CD14-positive monocyte (primary cell): ENCODE measurements at regions not wholly inside any gene's neighbourhood (a gene's known extent, or its start where the extent isn't known, plus 50 kb on each side); places are given as distances from the start of the nearest gene placed in this dataset.

Experiments
- DNase-seq, 3 donors: peaks; one replicate each; pipeline ENCODE4 v3.0.0-alpha.2; 2011 to 2022
- H2AFZ ChIP-seq: 2 replicates; pipeline ENCODE4 v1.6.0; 2012; ENCODE audit warnings: mild to moderate bottlenecking, low read depth, low read length, inconsistent platforms; ENCODE audit not compliant: insufficient read depth, poor library complexity, severe bottlenecking
- H3K27ac ChIP-seq, 2 donors: 1 replicate in 1 of 2; 2 replicates in 1 of 2; pipeline ENCODE4 v1.5.1; 2012 to 2013; ENCODE audit warnings: low read length in 2 of 2, control low read depth in 1 of 2, inconsistent platforms in 1 of 2, low read depth in 1 of 2, mild to moderate bottlenecking in 1 of 2
- H3K27me3 ChIP-seq, 2 donors: one replicate each; pipeline versions ENCODE4 v1.6.0 to v1.6.1; 2011 to 2013; ENCODE audit warnings: low read length in 2 of 2; ENCODE audit not compliant: control insufficient read depth in 2 of 2, insufficient read depth in 2 of 2
- H3K36me3 ChIP-seq, 2 donors: replicated peaks in 1 of 2; 1 replicate in 1 of 2; 2 replicates in 1 of 2; pipeline versions ENCODE4 v1.5.1 to v1.6.1; 2012 to 2013; ENCODE audit warnings: low read length in 2 of 2, control low read depth in 1 of 2, inconsistent platforms in 1 of 2, mild to moderate bottlenecking in 1 of 2; ENCODE audit not compliant: insufficient read depth in 2 of 2, control insufficient read depth in 1 of 2
- H3K4me1 ChIP-seq, 2 donors: 1 replicate in 1 of 2; 2 replicates in 1 of 2; pipeline versions ENCODE4 v1.5.1 to v1.6.1; 2012 to 2013; ENCODE audit warnings: low read length in 2 of 2, control low read depth in 1 of 2, inconsistent platforms in 1 of 2, mild to moderate bottlenecking in 1 of 2, moderate library complexity in 1 of 2; ENCODE audit not compliant: insufficient read depth in 2 of 2, control insufficient read depth in 1 of 2
- H3K4me2 ChIP-seq: replicated peaks from 2 replicates; pipeline ENCODE3; 2012; ENCODE audit warnings: low read length, moderate library complexity, mild to moderate bottlenecking; ENCODE audit not compliant: poor library complexity, severe bottlenecking; ENCODE audit errors: extremely low read depth
- H3K4me3 ChIP-seq, 3 experiments: fragments of 200-600 bp in 1 of 3; sonication (generic) in 1 of 3; replicated peaks in 1 of 3; 1 replicate in 2 of 3; 2 replicates in 1 of 3; pipeline ENCODE4 v1.5.1; 2011 to 2013; ENCODE audit warnings: low read length in 3 of 3, mild to moderate bottlenecking in 3 of 3, control low read depth in 2 of 3, low read depth in 2 of 3, inconsistent platforms in 1 of 3, moderate library complexity in 1 of 3
- H3K79me2 ChIP-seq: 2 replicates; pipeline ENCODE4 v1.6.0; 2012; ENCODE audit warnings: mild to moderate bottlenecking, control low read depth, inconsistent platforms, low read length, moderate library complexity; ENCODE audit not compliant: insufficient read depth
- H3K9ac ChIP-seq: 2 replicates; pipeline ENCODE4 v1.6.0; 2017; ENCODE audit warnings: low read length, mild to moderate bottlenecking; ENCODE audit not compliant: insufficient read depth, poor library complexity, severe bottlenecking
- H3K9me3 ChIP-seq, 2 donors: replicated peaks in 1 of 2; 1 replicate in 1 of 2; 2 replicates in 1 of 2; pipeline versions ENCODE4 v1.5.1 to v1.6.1; 2012 to 2013; ENCODE audit warnings: low read length in 2 of 2, control low read depth in 1 of 2; ENCODE audit not compliant: control insufficient read depth in 1 of 2, insufficient read depth in 1 of 2
- H4K20me1 ChIP-seq: 2 replicates; pipeline ENCODE4 v1.6.0; 2012; ENCODE audit warnings: mild to moderate bottlenecking, low read length, control low read depth, moderate library complexity; ENCODE audit not compliant: insufficient read depth
- H3K27ac Mint-ChIP-seq, 7 donors: one replicate each; pipeline ENCODE4 v1.8.0; 2020; ENCODE audit warnings: mild to moderate bottlenecking in 7 of 7, mixed read lengths in 7 of 7, moderate library complexity in 6 of 7, inconsistent platforms in 2 of 7
- H3K27me3 Mint-ChIP-seq, 3 donors: one replicate each; pipeline ENCODE4 v1.8.0; 2021 to 2022; ENCODE audit warnings: low read depth in 3 of 3, mild to moderate bottlenecking in 3 of 3, mixed read lengths in 3 of 3, moderate library complexity in 3 of 3, inconsistent platforms in 1 of 3
- H3K36me3 Mint-ChIP-seq, 2 donors: one replicate each; pipeline ENCODE4 v1.8.0; 2020; ENCODE audit warnings: mixed read lengths in 2 of 2, inconsistent platforms in 1 of 2, mild to moderate bottlenecking in 1 of 2
- H3K4me1 Mint-ChIP-seq: one replicate; pipeline ENCODE4 v1.8.0; 2020; ENCODE audit warnings: mild to moderate bottlenecking, mixed read lengths
- H3K4me3 Mint-ChIP-seq, 2 donors: one replicate each; pipeline ENCODE4 v1.8.0; 2020; ENCODE audit warnings: mild to moderate bottlenecking in 2 of 2, mixed read lengths in 2 of 2, moderate library complexity in 1 of 2
- H3K9me3 Mint-ChIP-seq, 7 donors: one replicate each; pipeline ENCODE4 v1.8.0; 2020 to 2022; ENCODE audit warnings: mixed read lengths in 7 of 7, mild to moderate bottlenecking in 6 of 7, moderate library complexity in 6 of 7, inconsistent platforms in 2 of 7
- WGBS: methylation state at CpG from one replicate; pipeline ENCODE4 v1.1.5; 2013; ENCODE audit warnings: missing lambda C conversion rate; ENCODE audit not compliant: insufficient coverage; 5-methylcytosine and 5-hydroxymethylcytosine counted together
- intact Hi-C, 2 donors: fragments of 100-400 bp; cut with micrococcal nuclease; formaldehyde crosslinking; loops; one replicate each; pipeline versions ENCODE4 v1.15.0 to v1.15.1; 2023
- TF ChIP-seq, protein P1 (sequence below): fragments of 200-600 bp; IDR thresholded peaks from one replicate; pipeline ENCODE4 v1.8.0; 2022; ENCODE audit warnings: antibody characterized with exemption, mild to moderate bottlenecking

DNA sequence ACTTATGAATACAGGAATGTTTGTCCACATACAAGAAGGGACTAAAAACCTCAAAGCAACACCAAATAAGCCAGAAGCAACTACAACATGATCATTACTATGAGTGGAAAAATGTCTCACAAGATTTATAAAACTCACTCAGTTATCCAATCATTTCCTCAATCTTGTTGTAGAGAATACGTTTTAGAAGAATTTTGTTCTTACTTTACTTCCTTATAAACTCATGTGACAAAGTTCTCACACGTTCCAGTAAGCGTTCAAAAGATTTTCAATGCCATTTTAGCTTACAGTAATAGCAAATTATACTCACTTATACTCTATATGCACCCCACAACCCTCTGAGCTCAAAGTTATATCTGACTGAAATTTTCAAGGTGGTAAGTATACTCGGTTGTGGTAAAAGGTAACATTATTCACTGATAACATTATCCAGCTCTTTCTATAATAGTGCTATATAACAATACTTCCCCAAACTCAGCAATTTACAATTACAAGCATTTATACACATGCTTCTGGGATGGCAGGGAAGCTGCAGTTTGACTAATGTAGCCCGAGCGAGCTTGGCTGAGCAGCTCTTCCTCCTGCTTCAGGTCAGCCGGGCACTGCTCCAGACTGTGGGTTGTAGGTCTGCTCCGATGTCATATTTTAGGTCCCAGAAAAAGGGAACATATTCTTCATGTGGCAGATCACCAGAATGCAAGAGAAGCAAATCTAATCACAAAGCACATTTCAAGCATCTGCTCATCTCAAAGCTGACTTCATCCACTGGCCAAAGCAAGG, 226.3 kb downstream of the RCHY1 start:
- no peaks in the 10 kb centered on the region for H3K4me1 Mint-ChIP-seq
- H3K4me3 Mint-ChIP-seq: no peak overlapping the region
- Histone ChIP-seq H3K4me3 (no peak overlapping the region), H4K20me1 (no peaks in the 10 kb centered on the region), H3K27ac (no peak overlapping the region), H3K36me3 (no peaks in the 10 kb centered on the region), H3K79me2 (no peaks in the 10 kb centered on the region), H3K9ac (no peak overlapping the region), H3K4me2 (no peak overlapping the region), H3K27me3 (no peaks in the 10 kb centered on the region), H3K4me1 (no peaks in the 10 kb centered on the region), H2AFZ (no peak overlapping the region), H3K9me3 (no peaks in the 10 kb centered on the region)
- intact Hi-C loops: no loop called here
- no peak overlapping the region for H3K27ac Mint-ChIP-seq
- H3K27me3 Mint-ChIP-seq: peaks cover 0 to 3% (median 0%) of the 10 kb centered on the region in 3 donors
- no peaks in the 10 kb centered on the region for H3K36me3 Mint-ChIP-seq
- WGBS: 30% methylated on average over 2 of the region's 8 CpGs
- peaks cover 0 to 4% (median 0%) of the 10 kb centered on the region in 7 donors for H3K9me3 Mint-ChIP-seq
- no peak for DNase-seq
- TF ChIP-seq, protein P1, sequence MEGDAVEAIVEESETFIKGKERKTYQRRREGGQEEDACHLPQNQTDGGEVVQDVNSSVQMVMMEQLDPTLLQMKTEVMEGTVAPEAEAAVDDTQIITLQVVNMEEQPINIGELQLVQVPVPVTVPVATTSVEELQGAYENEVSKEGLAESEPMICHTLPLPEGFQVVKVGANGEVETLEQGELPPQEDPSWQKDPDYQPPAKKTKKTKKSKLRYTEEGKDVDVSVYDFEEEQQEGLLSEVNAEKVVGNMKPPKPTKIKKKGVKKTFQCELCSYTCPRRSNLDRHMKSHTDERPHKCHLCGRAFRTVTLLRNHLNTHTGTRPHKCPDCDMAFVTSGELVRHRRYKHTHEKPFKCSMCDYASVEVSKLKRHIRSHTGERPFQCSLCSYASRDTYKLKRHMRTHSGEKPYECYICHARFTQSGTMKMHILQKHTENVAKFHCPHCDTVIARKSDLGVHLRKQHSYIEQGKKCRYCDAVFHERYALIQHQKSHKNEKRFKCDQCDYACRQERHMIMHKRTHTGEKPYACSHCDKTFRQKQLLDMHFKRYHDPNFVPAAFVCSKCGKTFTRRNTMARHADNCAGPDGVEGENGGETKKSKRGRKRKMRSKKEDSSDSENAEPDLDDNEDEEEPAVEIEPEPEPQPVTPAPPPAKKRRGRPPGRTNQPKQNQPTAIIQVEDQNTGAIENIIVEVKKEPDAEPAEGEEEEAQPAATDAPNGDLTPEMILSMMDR: no peak

DNA sequence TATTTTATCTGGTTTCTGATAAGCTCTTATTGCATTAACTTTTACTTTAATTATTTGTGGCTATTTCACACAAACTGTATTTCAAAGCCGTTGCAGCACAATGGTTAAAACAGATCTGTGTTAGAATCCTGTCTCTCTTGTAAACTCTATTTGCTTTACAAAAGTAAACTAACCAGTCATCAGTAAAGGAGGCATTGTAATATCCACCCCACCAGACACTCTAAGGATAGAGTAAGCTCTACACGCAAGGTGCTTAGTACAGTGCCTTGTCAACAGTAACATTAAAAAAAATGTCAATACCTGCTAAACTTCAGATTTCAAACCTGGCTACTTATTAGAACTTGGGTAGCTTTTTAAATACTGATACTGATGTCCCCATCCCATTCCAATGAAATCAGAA, 228.4 kb downstream of the RCHY1 start:
- H3K9me3 Mint-ChIP-seq: peaks cover 0 to 4% (median 0%) of the 10 kb centered on the region in 7 donors

More for the DNA sequence above, 228.4 kb downstream of the RCHY1 start:
- H3K4me1 Mint-ChIP-seq: no peaks in the 10 kb centered on the region
- H3K4me3 Mint-ChIP-seq: no peak overlapping the region
- no peak overlapping the region for H3K27ac Mint-ChIP-seq
- no peaks in the 10 kb centered on the region for H3K36me3 Mint-ChIP-seq
- Histone ChIP-seq H3K9ac (no peak overlapping the region), H3K9me3 (no peaks in the 10 kb centered on the region), H2AFZ (no peak overlapping the region), H3K4me3 (no peak overlapping the region), H4K20me1 (no peaks in the 10 kb centered on the region), H3K4me2 (no peak overlapping the region), H3K27ac (no peak overlapping the region), H3K36me3 (no peaks in the 10 kb centered on the region), H3K4me1 (no peaks in the 10 kb centered on the region), H3K27me3 (no peaks in the 10 kb centered on the region), H3K79me2 (no peaks in the 10 kb centered on the region)
- TF ChIP-seq, protein P1: no peak
- intact Hi-C loops: no loop called here
- no peak for DNase-seq
- H3K27me3 Mint-ChIP-seq: peaks cover 0 to 2% (median 0%) of the 10 kb centered on the region in 3 donors
- no CpG with 5 or more reads among the region's 2 CpGs for WGBS
